GM18517 (cell line): ENCODE measurements at regions not wholly inside any gene's neighbourhood (a gene's known extent, or its start where the extent isn't known, plus 50 kb on each side); places are given as distances from the start of the nearest gene placed in this dataset.
"Not testable (repeated sequence)": the region's sequence is repeated elsewhere in the genome, so short reads cannot be mapped to it uniquely, and the experiment has no call there.

ENCODE experiments used
- ATAC-seq: cut with Tn5 transposase; IDR thresholded peaks from one replicate; pipeline ENCODE4 v1.9.1; 2021; ENCODE audit warnings: mild to moderate bottlenecking, moderate library complexity; ENCODE audit not compliant: unreplicated experiment

DNA sequence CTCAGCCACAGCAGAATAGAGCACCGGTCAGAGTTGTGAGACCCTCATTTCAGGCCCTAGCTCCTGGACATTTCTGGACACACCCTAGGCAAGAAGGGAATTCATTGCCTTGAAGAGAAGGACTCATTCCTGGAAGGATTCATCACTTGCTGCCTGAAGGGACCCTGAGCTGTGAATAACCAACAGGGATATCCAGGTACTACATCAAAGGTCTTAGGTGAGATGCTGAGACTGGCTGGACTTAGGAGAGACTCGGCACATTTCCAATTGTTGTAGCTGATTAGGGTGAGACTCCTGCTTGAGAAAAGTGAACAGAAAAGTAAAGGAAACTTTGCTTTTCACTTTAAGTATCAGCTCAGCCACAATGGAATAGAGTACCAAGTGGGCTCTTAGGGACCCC lies 208.1 kb upstream of the CDKN2B start:
- ATAC-seq: no peak

DNA sequence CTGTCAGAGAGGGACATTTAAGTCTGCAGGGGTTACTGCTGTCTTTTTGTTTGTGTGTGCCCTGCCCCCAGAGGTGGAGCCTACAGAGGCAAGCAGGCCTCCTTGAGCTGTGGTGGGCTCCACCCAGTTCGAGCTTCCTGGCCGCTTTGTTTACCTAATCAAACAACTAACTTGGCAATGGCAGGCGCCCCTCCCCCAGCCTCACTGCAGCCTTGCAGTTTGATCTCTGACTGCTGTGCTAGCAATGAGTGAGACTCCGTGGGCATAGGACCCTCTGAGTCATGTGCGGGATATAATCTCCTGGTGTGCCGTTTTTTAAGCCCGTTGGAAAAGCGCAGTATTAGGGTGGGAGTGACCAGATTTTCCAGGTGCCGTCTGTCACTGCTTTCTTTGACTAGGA lies 216.8 kb upstream of the CDKN2B start:
- not testable (repeated sequence) for ATAC-seq

DNA sequence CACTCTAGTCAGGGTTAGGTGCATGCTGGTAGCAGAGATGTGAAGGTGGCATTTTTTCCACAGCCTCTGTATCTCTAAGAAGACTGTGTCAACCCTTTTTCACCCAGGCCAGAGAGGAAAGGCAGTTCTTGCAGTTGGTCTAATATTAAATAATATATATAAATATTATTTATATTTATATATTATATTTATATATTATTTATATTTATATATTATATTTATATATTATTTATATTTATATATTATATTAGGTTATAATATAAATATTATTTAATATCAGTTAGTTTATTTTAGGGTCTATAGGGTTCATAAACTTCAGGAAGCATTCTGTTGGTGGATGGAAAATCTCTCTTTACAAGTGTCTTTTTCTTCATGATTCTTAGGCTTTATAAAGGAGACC lies 218.6 kb upstream of the DMRTA1 start:
- no peak for ATAC-seq

DNA sequence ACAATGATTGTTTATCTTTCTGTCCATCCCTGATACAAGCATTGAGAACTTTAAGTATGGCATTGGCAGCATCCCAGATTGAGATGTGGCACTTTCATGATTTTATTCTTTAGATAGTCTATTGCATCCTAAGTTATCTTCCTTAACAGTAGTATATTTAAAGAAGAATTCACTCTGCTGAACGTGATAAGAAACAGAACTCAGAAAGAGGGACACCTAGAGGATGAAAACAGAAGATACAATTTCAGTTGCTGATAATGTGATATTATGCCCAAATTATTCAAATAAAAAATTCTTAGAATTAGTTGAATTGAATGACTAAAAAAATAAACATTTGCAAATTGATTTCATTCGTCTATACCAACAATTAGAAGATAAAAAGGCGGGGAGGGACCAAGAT lies 218.1 kb upstream of the DMRTA1 start:
- no peak for ATAC-seq

DNA sequence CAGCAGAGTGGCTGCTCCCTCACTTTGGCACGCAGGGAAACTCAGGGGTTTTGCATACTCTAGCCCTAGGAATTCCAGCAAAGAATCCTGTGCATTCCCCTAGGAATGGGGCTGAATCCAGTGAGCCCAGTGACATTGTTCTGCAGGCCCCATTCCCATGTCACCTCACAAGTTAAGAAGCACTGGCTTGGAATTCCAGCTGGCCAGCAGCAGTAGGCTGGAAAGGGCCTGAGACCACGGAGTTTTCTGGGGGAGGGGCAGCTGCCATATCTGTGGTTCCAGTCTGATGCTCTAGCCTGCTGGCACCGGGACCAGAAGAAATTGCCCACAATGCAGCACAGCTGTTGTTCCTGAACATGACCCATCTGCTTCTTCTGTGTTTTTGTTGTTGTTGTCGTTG lies 217.6 kb upstream of the DMRTA1 start:
- ATAC-seq: no peak

DNA sequence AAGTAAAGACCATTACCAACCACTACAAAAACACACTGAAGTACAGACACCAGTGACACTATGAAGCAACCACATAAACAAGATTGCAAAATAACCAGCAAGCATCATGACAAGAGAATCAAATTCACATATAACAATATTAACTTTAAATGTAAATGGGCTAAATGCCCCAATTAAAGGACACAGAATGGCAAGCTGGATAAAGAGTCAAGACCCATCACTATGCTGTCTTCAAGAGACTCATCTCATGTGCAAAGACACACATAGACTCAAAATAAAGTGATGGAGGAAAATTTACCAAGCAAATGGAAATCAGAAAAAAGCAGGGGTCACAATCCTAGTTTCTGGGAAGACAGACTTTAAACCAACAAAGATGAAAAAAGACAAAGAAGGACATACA lies 215.3 kb upstream of the DMRTA1 start:
- ATAC-seq: not testable (repeated sequence)

DNA sequence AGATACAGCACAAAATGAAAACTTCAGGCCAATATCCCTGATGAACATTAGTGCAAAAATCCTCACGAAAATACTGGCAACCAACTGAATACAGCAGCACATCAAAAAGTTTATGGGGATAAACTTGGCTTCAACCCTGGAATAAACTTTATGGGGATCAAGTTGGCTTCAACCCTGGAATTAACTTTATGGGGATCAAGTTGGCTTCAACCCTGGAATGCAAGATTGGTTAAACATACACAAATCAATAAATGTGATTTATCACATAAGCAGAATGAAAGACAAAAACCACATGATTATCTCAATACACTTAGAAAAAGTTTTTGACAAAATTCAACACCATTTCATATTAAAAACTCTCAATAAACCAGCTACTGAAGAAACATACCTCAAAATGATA lies 213.7 kb upstream of the DMRTA1 start:
- no peak for ATAC-seq

DNA sequence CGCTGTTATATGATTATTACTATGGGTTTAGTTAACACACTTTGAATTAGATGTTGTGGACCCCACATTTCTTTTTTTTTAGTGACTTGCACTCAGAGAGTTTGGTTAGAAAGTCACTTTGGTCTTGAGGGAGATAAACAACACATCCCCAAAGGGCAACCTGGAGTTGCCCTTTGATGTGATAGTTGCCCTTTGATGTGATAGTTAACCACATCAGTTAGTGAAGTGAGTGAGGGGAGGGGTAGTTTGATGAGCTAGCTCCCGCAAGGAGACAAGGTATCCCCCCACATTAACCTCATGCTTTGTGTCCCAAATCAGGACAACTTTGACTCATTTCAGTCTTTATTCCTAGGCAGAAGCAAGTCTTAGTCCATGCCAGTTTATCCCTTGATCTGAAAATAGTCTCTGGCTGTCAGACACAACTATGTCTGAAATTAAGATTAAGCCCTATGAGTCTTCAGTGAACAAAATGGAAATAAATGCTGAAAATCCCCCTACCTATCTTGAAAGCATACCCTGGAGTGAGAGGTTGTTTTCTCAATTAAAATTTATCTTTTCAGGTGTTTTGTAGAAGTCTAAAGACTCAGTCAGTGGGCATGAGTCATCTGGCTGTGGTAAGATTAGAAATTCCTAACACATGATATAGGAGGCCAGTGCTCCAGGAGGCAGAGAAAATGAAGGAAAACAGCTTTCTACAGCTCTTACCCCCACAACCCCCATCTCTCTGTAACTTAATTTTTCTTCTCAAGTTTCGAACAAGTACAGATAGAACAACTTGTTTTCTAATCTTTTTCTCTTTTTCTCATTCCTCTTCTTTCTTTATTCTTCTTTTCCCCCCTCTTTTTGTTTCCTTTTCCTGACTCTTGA lies 208.9 kb upstream of the DMRTA1 start:
- ATAC-seq: no peak

DNA sequence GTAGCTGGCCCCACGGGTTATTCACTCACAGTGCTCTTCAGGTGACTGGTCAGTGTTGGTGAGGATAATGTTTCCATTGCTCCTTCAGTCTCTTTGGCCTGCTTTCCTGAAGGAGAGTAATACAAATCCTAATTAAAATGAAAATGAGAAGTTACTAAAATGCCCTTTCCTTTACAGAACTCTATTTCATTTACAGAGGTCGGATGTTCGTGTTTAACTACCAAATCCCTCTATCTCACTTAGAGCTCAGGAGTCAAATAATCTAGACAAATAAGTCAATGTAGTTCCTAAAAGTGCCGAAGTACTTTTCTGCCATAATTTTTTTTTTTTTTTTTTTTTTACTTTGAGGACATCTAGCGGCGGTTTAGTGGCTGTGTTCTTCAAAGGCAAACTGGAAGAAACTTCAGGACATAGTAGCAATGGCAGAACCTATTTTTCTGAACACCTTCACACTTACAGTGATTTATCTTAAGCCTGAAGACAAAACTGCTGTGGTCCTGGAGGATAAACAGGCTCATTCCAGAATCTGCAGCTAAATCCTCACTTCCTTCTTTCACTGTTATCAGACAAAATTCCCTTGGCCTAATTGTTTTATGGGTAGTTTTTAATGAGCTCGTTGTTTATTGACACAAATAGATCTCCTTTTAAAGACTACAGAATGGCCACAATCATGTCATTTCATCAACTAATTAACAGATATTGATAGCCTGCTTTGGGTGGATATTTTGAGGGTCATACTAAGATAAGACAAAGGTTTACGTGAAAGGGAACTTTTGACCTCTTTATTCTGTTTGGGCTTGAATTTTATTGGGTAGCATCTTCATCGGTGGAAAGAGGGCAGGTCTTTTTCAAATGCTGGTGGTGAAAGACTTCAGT lies 207.6 kb upstream of the DMRTA1 start:
- ATAC-seq: no peak

DNA sequence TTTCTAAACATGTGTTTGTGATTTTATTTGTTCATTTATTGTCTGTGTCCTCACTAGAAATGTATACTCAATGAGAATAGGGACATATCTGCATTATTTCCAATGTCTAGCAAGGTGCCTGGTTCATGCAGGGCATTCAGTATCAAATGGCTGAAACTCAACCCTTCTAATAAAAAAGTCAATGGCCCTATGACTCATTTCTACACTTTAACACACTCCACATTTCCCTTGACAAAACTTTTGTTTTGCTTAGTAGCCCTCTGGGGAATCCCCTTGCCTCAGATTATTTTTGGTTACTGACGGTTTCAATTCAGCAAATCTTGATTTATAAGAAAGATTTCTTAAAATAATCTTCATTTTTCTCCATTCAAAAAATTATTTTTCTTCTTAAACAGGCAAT lies 206.0 kb upstream of the DMRTA1 start:
- ATAC-seq: peak; percentile 86

DNA sequence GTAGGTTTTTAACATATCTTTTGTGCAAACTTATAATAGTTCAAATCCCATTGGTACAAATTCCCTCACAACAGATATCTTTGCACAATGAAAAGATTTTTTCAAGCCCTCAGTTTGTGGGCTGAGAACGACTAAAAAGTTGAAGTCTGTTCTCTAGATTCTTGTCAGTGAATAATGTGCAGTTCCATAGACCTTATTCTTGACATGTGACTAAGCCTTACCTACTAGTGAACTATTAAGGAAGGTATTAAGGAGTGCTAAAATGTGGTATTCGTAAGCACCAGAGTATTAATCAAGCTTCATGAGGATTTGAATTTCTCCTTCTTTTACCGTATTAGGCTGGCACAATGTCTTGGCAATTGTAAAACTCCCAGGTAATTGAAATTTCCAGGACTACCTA lies 205.6 kb upstream of the DMRTA1 start:
- no peak for ATAC-seq

DNA sequence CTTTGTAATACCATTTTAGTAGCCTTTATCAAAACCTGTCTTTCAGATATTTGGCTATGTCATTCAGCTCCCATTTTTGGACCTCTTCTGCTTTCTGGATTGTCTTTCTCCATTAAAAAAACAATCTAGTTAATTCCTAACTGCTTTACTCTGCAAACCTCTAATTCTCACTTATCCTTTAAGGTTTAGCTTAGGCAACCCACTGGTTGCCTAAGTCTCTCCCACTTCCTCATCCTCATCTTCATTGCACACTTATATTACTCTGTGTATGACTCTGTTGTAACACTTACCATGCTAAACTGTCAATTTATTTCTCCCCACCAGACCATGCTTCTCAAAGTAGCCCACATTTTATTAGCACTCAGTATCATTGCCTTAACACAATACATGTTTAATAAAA lies 205.0 kb upstream of the DMRTA1 start:
- ATAC-seq: no peak

DNA sequence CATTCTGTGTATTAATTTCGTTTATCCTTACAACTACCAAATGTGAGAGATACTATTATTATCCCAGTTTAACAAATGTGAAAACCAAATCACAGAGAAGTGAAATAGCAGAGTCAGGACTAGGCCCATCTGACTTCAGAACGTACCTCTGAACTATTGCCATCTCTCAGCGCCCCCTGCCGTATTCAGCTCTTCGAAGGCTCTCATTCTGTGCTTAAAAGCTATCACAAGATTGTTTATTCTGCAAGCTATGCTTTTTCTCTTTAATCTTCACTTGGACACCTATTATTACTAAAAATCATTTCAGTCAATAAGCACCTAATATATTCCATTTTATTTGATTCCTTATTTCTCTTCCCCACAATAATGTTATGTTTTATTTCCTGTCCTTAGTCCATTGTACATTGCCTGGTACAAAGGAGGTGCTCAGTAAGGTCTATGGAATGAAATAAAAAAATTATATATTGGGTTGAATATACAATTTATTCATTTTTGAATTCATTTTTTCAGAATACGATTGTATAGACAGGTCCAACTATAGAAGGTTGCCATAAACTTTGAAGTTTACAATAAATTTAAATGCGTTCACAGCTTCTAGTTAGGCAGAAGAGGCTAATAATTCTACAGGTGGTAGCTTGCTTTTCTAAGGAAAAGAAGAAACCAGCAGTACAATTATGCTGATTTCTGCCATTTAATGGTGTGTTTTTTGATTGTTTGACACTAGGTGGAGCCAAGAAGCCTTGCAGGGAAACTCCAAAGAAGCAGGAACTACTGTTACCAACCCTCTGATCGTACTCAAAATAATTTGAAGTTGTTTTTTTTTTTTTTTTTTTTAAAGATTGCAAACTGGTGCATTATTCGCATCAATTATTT lies 202.2 kb upstream of the DMRTA1 start:
- no peak for ATAC-seq

DNA sequence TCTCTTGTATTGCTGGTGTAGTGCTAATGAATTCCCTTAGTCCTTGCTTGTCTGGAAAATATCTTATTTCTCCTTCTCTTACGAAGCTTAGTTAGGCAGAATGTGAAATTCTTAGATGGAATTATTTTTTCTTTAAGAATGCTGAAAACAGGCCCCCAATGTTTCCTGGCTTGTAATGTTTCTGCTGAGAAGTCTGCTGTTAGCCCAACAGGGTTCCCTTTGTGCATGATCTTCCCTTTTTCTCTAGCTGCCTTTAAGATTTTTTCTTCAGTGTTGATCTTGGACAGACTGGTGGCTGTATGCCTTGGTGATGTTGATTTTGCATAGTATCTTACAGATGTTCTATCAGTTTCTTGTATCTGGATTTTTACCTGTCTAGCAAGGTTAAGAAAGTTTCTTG lies 191.3 kb upstream of the DMRTA1 start:
- no peak for ATAC-seq

DNA sequence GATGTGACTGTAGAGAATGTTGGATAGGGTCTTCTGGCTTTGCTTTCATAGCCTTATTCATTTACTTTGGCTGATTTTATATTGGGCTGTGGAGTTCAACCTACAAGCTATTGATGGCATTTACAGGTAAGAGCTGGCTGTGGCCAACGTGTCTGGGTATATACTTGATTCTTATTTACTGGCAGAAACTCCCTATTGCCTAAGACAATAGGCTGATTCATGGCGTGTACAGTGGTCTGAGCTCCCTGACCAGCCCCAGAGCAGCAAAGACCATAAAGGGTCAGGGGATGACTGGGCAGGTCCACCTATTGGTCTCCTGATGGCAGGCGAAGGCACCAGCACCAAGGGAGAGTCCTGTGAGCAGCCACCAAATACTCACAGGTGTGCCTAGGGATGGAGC lies 190.2 kb upstream of the DMRTA1 start:
- no peak for ATAC-seq

DNA sequence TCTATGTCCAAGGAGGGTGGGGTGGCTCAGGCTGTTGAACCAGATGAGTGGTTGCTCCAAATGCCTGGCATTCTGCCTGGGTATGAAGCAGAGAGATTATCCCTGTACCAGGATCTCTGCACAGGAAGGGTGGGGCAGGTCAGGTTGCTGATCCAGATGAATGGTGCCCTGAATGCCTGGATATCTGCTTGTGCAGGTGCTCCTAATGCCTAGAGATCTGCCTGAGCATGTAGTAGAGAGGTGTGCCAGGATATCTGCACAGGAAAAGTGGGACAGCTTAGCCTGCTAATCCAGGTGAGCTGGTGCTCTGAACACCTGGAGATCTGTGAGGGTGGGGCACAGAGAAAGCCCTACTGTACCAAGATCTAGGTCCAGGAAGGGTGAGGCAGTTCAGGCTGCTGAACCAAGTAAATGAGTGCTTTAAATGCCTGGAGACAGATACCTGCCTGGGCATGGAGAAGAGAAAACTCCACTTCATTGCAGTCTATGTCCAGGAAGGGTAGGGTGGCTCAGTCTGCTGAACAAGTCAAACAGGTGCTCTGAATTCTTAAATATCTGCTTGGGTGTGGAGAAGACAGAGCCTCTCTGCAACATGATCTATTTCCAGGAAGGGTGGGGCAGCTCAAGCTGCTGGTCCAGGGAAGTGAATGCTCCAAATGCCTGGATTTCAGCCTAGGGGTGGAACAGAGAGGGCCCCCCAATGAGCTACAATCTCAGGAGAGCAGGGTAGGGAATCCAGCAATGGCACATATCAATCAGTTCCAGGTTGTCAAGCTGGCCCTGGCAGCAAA lies 189.4 kb upstream of the DMRTA1 start:
- ATAC-seq: no peak

DNA sequence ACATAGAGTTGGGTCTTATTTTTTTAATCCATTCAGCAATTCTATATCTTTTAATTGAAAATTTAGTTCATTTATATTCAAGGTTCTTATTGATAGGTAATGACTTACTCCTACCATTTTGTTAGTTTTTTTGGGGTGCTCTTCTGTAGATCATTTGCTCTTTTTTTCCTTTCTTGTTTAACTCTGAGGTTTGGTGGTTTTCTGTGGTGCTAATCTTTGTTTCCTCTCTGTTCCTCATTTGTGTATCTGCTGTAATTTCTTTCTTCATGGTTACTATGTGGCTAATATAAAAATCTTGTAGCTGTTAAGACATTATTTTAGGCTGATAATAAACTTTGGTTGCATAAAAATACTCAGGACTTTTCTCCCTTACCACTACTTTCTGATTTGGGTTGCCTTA lies 181.6 kb upstream of the DMRTA1 start:
- no peak for ATAC-seq

DNA sequence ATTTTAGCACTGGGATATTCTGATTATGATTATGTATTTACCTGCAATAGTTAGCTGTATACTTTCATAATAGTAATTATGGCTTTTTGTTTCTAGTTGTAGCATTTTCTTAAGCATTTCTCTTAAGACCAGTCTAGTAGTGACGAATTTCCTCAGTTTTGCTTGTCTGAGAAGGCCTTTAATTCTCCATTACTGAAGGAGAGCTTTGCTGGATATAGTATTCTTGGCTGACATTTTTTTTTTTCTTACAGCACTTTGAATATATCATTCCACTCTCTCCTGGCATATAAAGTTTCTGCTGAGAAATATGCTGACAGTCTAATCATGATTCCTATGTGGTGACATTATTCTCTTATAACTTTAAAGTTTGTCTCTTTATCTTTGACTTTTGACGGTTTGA lies 181.1 kb upstream of the DMRTA1 start:
- ATAC-seq: no peak

DNA sequence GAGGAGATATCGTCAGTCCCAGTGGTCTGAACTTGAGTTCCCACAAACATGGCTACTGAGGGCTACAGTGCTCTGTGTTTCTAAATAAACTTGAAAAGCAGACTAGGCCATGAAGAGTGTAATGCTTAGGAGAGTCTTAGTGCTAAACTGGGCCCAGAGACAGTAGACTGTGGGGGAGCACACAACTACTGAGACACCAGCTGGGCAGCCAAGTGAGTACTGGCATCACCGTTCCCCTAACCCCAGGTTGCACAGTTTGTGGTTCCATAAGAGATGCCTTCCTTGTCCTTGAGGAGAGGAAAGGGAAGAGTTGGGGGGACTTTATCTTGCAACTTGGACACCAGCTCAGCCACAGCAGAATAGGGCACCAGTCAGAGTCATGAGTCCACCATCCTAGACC lies 172.1 kb upstream of the DMRTA1 start:
- ATAC-seq: no peak

DNA sequence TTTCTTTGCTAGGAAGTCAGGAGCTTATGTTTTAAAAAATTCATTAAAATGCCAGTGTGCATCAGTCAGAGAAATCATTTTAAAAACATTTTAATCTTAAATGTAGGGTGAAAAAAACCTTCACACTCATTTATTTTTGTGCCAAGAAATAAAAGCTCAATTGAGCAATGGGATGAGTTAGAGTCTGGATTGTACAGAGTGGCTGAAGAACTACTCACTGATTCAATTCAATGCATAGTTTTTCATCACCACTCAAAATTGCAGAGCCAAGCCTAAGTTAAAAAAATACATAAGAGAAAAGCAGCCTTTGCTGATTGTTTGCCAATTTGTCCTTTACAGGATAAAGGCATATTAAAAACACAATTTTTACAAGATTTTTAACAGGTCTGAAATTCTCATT lies 168.2 kb upstream of the DMRTA1 start:
- no peak for ATAC-seq
